Endothelial cell of umbilical vein (primary cell): ENCODE measurements at regions not wholly inside any gene's neighbourhood (a gene's known extent, or its start where the extent isn't known, plus 50 kb on each side); places are given as distances from the start of the nearest gene placed in this dataset.

Experiments used
- BruUV-seq: library from RNA; stranded (reverse); fragments of 400-500 nt; replicated peaks from 2 replicates; lab custom pipeline; 2021; lab: Mats Ljungman, UMichigan
- CTCF ChIA-PET: fragments of 300-600, 350-600 bp; sonication (Branson Sonifier 250); formaldehyde crosslinking; loops from one replicate; lab custom pipeline; 2021; ENCODE audit warnings: antibody characterized with exemption, inconsistent platforms; lab: Charles Lee
- POLR2A ChIA-PET: fragments of 300-600, 350-600 bp; sonication (Branson Sonifier 250); formaldehyde crosslinking; loops from one replicate; lab custom pipeline; 2021; ENCODE audit warnings: antibody characterized with exemption, inconsistent platforms; lab: Charles Lee
- DNase-seq: peaks from one replicate; pipeline ENCODE4 v3.0.0-alpha.2; 2011; ENCODE audit warnings: low read depth, low spot score
- FAIRE-seq: peaks from 2 replicates; lab custom pipeline; 2011; peaks lifted over from hg19 to GRCh38; lab: Jason Lieb, UNC
- H2AFZ ChIP-seq: 2 replicates; pipeline ENCODE4 v1.6.0; 2012; ENCODE audit warnings: low read depth, low read length, control low read depth, inconsistent platforms
- H3K27ac ChIP-seq: 2 replicates; pipeline ENCODE4 v1.5.1; 2011; ENCODE audit warnings: low read depth, mild to moderate bottlenecking, control low read depth, low read length, moderate library complexity; ENCODE audit not compliant: insufficient read depth
- H3K27me3 ChIP-seq, 2 experiments: 2 replicates each; pipeline versions ENCODE4 v1.6.0 to v1.6.1; 2011; ENCODE audit warnings: low read length in 2 of 2, mixed read lengths in 1 of 2; ENCODE audit not compliant: control insufficient read depth in 2 of 2, insufficient read depth in 2 of 2
- H3K36me3 ChIP-seq, 2 experiments: 2 replicates in 1 of 2; 3 replicates in 1 of 2; pipeline ENCODE4 v1.5.1; 2011; ENCODE audit warnings: low read length in 2 of 2, mild to moderate bottlenecking in 1 of 2, moderate library complexity in 1 of 2; ENCODE audit not compliant: control insufficient read depth in 2 of 2, insufficient read depth in 2 of 2; ENCODE audit errors: extremely low read depth in 1 of 2
- H3K4me1 ChIP-seq: 3 replicates; pipeline ENCODE4 v1.5.1; 2011; ENCODE audit warnings: mild to moderate bottlenecking, low read length; ENCODE audit not compliant: control insufficient read depth, insufficient read depth; ENCODE audit errors: extremely low read depth
- H3K4me2 ChIP-seq: 2 replicates; pipeline ENCODE4 v1.6.1; 2011; ENCODE audit warnings: low read length, control low read depth, mixed read lengths; ENCODE audit not compliant: insufficient read depth
- H3K4me3 ChIP-seq, 3 experiments: fragments of 200-600 bp in 1 of 3; sonication (generic), shearing (Covaris generic) in 1 of 3; replicated peaks in 1 of 3; 2 replicates each; pipeline ENCODE4 v1.5.1; 2011 to 2016; ENCODE audit warnings: control low read depth in 3 of 3, low read length in 3 of 3, mild to moderate bottlenecking in 2 of 3, inconsistent platforms in 1 of 3, low read depth in 1 of 3, moderate library complexity in 1 of 3; ENCODE audit not compliant: insufficient read depth in 1 of 3
- H3K79me2 ChIP-seq: 2 replicates; pipeline ENCODE4 v1.6.0; 2012; ENCODE audit warnings: low read length, inconsistent platforms; ENCODE audit not compliant: control insufficient read depth, insufficient read depth
- H3K9ac ChIP-seq: replicated peaks from 2 replicates; pipeline ENCODE3; 2011; ENCODE audit warnings: low read length, control low read depth; ENCODE audit not compliant: insufficient read depth; ENCODE audit errors: extremely low read depth
- H3K9me1 ChIP-seq: replicated peaks from 3 replicates; pipeline ENCODE4 v1.6.0; 2011; ENCODE audit warnings: mild to moderate bottlenecking, low read length; ENCODE audit not compliant: control insufficient read depth, insufficient read depth; ENCODE audit errors: extremely low read depth
- H3K9me3 ChIP-seq: replicated peaks from 2 replicates; pipeline ENCODE4 v1.5.1; 2012; ENCODE audit warnings: low read length, inconsistent platforms; ENCODE audit not compliant: control insufficient read depth, insufficient read depth
- H4K20me1 ChIP-seq: replicated peaks from 2 replicates; pipeline ENCODE3; 2011; ENCODE audit warnings: mild to moderate bottlenecking, low read length; ENCODE audit not compliant: control insufficient read depth, insufficient read depth; ENCODE audit errors: extremely low read depth
- EZH2 ChIP-seq: IDR thresholded peaks from 2 replicates; pipeline ENCODE4 v1.6.1; 2012; ENCODE audit warnings: borderline replicate concordance, low read depth, mild to moderate bottlenecking, moderate library complexity, low read length, inconsistent platforms; ENCODE audit not compliant: severe bottlenecking
- FOS ChIP-seq: IDR thresholded peaks from 2 replicates; pipeline ENCODE4 v1.6.1; 2011; ENCODE audit warnings: mild to moderate bottlenecking, low read length, moderate library complexity, borderline replicate concordance; ENCODE audit not compliant: insufficient read depth
- JUN ChIP-seq: IDR thresholded peaks from 2 replicates; pipeline ENCODE4 v1.6.1; 2011; ENCODE audit warnings: borderline replicate concordance, low read depth; ENCODE audit not compliant: insufficient read length, insufficient read depth
- POLR2A ChIP-seq: IDR thresholded peaks from 2 replicates; pipeline ENCODE4 v1.6.1; 2012; ENCODE audit warnings: low read depth, mild to moderate bottlenecking, control low read depth, low read length
- POLR2AphosphoS5 ChIP-seq: IDR thresholded peaks from 2 replicates; pipeline ENCODE4 v1.6.1; 2012; ENCODE audit warnings: low read depth, mild to moderate bottlenecking, control low read depth, low read length, moderate library complexity; ENCODE audit not compliant: insufficient read depth
- dilution Hi-C: fragments of 300-500 bp; cut with MboI; formaldehyde crosslinking; loops from one replicate; pipeline ENCODE4 v1.15.0; 2019; ENCODE audit warnings: low sequenced_read_pairs; ENCODE audit not compliant: extremely low pct_ligation_motif_present
- intact Hi-C: fragments of 100-400 bp; cut with micrococcal nuclease; formaldehyde crosslinking; loops from one replicate; pipeline ENCODE4 v1.10.0; 2022
- TF ChIP-seq, protein P1 (sequence below): IDR thresholded peaks from 2 replicates; pipeline ENCODE4 v1.6.1; 2011; ENCODE audit not compliant: insufficient read depth, insufficient read length
- TF ChIP-seq, protein P2 (sequence below), 2 donors: IDR thresholded peaks; 1 replicate in 1 of 2; 2 replicates in 1 of 2; pipeline ENCODE4 v1.5.1; 2011; ENCODE audit warnings: low read length in 2 of 2, mild to moderate bottlenecking in 2 of 2, moderate library complexity in 2 of 2, control low read depth in 1 of 2, inconsistent platforms in 1 of 2, low read depth in 1 of 2; ENCODE audit not compliant: insufficient read depth in 1 of 2; ENCODE audit errors: extremely low read depth in 1 of 2

DNA sequence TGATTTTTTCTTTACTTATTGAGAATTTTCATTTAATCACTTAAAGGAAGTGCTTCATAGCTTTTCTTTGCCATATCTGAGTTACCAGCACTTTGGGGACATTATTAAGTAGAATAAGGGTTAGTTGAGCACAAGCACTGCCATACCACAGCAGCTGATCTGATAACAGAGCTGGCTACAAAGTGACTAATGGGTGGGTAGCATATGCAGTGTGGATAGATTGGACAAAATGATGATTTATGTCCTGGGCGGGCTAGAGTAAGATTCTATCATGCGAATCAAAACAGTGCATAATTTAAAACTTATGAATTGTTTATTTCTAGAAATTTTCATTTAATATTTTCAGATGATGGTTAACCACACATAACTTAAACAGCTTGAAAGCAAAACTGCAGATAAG, 102.2 kb upstream of the SNX7 start:
- FAIRE-seq: no peak

More for the DNA sequence above, 102.2 kb upstream of the SNX7 start:
- no peak overlapping the region for H2AFZ ChIP-seq
- peaks cover 5 to 19% of the 10 kb centered on the region in 2 experiments for H3K27me3 ChIP-seq
- dilution Hi-C loops: no loop called here
- TF ChIP-seq EZH2 (no peak), JUN (no peak), POLR2AphosphoS5 (no peak), FOS (no peak), POLR2A (no peak)
- TF ChIP-seq, protein P1, sequence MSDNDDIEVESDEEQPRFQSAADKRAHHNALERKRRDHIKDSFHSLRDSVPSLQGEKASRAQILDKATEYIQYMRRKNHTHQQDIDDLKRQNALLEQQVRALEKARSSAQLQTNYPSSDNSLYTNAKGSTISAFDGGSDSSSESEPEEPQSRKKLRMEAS: no peak
- TF ChIP-seq, protein P2, sequence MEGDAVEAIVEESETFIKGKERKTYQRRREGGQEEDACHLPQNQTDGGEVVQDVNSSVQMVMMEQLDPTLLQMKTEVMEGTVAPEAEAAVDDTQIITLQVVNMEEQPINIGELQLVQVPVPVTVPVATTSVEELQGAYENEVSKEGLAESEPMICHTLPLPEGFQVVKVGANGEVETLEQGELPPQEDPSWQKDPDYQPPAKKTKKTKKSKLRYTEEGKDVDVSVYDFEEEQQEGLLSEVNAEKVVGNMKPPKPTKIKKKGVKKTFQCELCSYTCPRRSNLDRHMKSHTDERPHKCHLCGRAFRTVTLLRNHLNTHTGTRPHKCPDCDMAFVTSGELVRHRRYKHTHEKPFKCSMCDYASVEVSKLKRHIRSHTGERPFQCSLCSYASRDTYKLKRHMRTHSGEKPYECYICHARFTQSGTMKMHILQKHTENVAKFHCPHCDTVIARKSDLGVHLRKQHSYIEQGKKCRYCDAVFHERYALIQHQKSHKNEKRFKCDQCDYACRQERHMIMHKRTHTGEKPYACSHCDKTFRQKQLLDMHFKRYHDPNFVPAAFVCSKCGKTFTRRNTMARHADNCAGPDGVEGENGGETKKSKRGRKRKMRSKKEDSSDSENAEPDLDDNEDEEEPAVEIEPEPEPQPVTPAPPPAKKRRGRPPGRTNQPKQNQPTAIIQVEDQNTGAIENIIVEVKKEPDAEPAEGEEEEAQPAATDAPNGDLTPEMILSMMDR (IDR thresholded peaks at IDR 0.05; ENCODE audit: extremely low read depth in 1 of 2, insufficient read depth in 1 of 2, low read depth in 1 of 2, low read length in 2 of 2): no peak
- DNase-seq: no peak
- no peaks in the 10 kb centered on the region for H3K4me1 ChIP-seq
- CTCF ChIA-PET: no interaction called here
- no peak overlapping the region for H3K4me2 ChIP-seq
- H3K27ac ChIP-seq: no peak overlapping the region
- no TSS peak for BruUV-seq
- no peaks in the 10 kb centered on the region for H3K36me3 ChIP-seq
- no peaks in the 10 kb centered on the region for H3K79me2 ChIP-seq
- POLR2A ChIA-PET: interaction anchor here (0.5 kb wide), 1 partner anchor 12 kb away, joined by 3 read pairs; no protein-coding TSS in a partner anchor
- intact Hi-C loops: no loop called here
- H3K9ac ChIP-seq: no peak overlapping the region
- no peak overlapping the region for H3K4me3 ChIP-seq
- no peaks in the 10 kb centered on the region for H3K9me1 ChIP-seq
- no peaks in the 10 kb centered on the region for H3K9me3 ChIP-seq
- H4K20me1 ChIP-seq: no peaks in the 10 kb centered on the region
